Adrenal gland (tissue), 5 donors: ENCODE measurements at regions not wholly inside any gene's neighbourhood (a gene's known extent, or its start where the extent isn't known, plus 50 kb on each side); places are given as distances from the start of the nearest gene placed in this dataset.

Experiments used
- CTCF ChIP-seq, 6 experiments: fragments of 450-650 bp in 4 of 6; fragments of 200-600 bp in 2 of 6; sonication (generic) in 1 of 6; IDR thresholded peaks; 1 replicate in 5 of 6; 2 replicates in 1 of 6; pipeline versions ENCODE4 v1.5.1 to v1.8.0; 2016 to 2021; ENCODE audit warnings: antibody characterized with exemption in 6 of 6, mild to moderate bottlenecking in 2 of 6, moderate library complexity in 1 of 6
- POLR2A ChIP-seq, 2 donors: fragments of 450-650 bp; IDR thresholded peaks; one replicate each; pipeline ENCODE4 v1.6.1; 2017; ENCODE audit warnings: antibody characterized with exemption in 2 of 2, mild to moderate bottlenecking in 2 of 2, moderate library complexity in 1 of 2
- donor health status: DM: no; HTN: no; CAD: no.

DNA sequence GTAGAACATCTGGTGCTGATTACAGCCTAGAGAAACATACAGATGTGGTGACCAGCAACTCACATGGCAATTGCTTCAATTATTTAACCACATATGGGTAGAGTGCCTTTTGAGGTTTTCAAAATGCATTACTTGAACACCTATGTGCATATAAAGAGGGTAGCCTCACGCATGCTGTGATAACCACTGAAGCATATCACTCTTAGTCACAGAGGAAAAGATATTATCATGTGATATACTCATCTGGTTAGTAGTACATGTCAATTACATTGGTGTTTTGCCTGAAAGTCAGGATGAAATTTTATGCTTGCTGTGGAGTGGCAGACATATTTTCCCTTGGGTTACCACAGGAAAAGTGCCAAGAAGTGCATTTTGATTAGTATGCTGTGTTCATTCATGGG lies 459.3 kb upstream of the AGTR1 start:
- TF ChIP-seq CTCF (IDR thresholded peaks at IDR 0.05) (no peak), POLR2A (IDR thresholded peaks at IDR 0.05) (no peak)
